ENCODE measurements at regions not wholly inside any gene's neighbourhood (a gene's known extent, or its start where the extent isn't known, plus 50 kb on each side); places are given as distances from the start of the nearest gene placed in this dataset.

DNA sequence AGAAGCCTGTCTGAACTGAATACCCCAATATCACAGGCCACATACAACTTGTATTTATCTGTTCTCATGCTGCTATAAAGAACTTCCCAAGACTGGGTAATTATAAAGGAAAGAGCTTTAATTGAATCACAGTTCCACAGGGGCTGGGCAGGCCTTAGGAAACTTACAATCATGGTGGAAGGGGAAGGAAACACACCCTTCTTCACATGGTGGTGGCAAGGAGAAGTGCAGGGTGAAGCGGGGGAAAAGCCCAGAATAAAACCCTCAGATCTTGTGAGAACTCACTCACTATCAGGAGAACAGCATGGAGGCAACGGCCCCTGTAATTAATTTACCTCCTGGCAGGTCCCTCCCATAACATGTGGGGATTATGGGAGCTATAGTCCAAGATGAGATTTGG is 50.3 kb upstream of the FNDC1 start:
- DNase-seq: no peak

DNA sequence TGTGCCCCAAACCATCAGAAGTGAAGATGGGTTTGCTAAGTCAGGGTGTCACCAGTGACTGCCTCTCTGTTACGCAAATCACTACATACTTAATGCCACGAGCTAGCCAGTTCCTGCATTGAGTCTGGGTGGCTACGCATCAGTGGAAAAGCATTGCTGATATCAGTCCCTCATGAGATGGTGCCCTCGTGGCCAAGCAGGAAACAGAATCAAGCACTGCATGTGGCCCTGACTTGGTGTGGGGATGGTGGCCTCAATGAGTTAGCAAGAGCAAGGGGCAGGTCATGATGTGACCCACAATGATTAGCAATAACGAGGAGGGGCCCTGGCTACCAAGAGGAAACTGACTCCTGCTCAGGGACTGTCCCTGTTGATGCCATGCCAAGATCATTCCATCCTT is 51.6 kb upstream of the FNDC1 start:
- peak in 3 of 14 donors; percentile 21 to 24 (median 23) for DNase-seq

DNA sequence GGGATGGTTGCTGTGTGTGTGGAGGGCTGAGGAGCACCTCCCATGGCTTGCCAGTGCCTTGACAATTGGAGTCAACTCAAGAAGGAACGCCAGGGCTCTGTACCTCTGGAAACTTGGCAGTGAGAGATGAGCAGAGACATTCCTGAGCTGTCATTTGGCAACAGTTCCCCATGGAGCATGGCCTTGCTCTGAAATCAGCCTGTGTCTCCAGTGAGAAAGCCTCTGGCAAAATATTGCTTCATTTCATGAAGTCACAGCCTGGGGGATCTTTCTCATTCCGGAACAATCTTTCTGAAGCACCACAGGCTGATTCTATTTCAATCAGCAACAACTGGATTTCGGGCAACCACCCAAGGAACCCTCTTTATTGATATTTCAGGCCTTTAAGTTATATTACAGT is 52.2 kb upstream of the FNDC1 start:
- peak in 5 of 14 donors; percentile 13 to 81 (median 19) for DNase-seq

DNA sequence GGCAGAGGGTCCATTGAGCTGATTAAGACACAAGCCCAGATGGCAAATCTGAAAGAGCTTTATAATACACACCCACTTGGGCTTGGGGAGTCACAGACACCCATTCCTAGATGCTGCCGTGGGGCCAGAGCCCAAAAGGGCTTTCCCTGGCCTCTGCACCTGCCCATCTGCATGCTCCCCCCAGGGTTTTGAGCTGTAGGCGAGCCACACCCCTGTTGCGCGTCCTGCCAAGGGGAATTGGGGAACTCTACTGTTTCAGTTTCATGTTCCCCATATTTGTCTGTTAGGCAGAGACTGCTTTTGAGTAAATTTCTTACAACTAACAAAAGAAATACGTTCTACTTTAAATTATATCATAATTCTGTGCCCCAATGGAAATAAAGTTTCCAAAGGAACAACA is 52.9 kb upstream of the FNDC1 start:
- no peak for DNase-seq

DNA sequence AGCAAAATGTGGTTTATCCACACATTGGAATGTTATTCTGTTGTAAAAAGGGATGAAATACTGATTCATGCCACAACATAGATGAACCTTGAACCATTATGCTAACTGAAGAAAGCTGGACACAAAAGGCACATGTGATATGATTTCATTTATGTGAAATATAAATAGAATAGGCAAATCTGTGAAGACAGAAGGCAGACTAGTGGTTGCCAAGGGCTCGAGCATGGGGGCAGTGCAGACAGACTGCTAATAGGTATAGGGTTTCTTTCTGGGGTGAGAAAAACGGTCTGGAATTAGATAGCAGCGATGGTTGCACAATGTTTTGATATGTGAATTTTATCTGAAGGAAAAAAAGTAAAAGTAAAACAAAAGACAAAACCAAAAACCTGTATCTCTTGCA is 54.6 kb upstream of the FNDC1 start:
- DNase-seq: peak in 1 of 14 donors; percentile 77

DNA sequence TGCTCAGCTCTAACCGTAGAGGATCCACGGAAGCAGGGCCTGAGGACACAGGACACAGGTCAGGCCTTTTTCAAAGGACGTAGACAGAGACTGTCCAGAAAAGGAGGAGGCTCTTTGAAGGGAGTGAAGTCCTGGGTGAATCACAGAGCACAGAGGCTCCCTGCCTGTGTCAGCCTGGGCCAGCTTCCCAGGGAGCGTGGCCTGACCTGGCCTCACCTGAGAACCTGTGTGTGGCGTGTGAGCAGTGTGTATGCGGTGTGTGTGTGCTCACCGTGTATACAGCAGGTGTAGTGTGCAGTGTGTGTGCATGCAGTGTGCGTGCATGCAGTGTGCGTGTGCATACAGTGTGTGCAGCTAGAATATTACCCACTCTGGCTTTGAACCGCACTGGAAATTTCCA is 56.0 kb upstream of the FNDC1 start:
- peak in 1 of 14 donors; percentile 45 for DNase-seq

DNA sequence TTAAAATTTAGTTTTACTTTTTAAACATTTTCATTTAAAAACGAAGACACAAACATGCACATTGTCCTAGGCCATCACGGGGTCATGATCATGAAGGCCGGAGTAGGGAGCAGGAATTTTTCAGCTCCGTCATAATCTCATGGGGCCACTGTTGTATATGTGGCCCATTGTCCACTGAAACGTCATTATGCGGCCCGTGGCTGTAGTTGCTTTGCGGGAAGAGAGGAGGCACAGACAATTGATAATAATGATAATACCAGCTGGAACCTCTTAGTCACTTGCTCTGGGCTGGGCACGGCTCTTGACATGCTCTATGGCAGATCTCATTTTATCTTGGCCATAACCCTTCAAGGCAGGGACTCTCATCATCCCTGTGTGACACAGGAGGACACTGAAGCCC is 56.5 kb upstream of the FNDC1 start:
- no peak for DNase-seq

DNA sequence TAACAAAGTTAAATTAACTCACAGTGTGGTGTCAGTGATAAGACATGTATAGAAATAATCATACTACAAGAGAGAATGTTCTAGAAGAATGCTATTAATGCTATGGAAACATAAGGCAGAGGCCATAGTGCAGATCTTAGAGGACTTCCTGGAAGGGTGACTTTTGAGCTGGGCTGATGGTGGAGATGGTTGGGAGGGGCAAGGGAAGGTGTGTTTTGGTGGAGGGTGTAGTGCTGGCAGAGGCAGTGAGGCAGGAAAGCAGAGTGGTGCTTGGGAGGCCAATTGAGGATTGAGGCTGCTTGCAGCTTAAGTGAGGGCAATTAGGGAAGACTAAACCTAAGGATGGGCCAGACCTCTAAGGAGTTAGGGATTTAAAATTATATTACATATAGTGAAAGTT is 58.5 kb upstream of the FNDC1 start:
- no peak for DNase-seq

DNA sequence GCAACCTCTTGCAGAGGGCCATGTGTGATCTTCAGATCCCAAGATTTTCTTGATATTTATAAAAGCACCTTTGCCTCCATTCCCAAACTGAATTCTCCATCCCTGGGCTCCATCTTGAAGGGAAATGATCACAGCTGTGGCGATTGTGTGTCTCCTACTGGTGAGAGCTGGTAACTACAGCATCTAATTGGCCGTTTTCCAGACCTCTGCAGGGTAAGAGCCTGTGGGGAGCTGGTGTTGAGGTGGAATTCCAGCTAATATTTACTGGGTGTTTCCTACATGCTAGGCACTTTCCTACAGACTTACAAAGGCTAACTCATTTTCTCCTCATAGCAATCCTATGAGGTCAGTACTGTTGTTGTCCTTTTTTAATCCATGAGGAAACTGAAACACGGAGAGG is 59.2 kb upstream of the FNDC1 start:
- DNase-seq: no peak

DNA sequence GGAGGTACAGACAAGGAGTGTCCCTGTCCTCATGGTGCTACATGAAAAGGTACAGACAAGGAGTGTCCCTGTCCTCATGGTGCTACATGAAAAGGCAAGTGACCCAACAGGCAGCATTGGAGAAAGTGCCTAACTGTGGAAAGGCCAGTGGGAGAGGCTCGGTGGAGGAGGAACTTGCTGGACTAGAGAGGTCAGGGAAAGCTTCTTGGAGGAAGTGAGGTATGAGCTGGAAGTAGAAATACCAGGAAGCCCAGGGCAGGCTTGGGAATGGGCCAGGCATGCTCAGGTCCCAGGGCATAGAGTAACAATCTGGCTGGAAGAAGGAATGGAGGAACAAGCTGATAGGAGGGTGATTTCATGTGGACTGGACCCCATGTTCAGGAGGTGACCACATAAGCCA is 59.8 kb upstream of the FNDC1 start:
- DNase-seq: no peak

DNA sequence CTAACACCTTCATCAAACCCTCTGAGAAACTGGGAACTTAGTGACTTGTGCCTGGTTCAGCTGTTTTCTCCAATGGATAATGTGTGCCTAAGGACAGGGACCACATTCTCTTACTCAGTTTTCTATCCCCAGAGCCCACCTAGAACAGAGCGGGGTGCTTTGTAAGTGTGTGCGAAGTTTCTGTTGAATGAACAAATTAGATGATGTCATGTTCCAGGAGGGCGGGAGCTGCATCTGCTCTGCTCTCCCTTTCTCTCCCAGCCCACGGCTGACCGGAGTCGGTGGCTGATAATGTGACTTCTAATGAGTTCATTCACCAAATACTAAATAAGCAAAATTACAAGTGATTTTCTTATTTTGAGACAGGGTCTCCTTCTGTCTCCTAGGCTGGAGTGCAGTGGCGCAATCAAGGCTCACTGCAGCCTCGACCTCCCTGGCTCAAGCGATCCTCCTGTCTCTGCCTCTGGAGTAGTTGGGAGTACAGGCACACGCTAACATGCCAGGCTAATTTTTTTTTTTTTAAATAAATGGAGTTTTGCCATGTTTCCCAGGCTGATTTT is 60.7 kb upstream of the FNDC1 start:
- DNase-seq: peak in 1 of 14 donors; percentile 16

DNA sequence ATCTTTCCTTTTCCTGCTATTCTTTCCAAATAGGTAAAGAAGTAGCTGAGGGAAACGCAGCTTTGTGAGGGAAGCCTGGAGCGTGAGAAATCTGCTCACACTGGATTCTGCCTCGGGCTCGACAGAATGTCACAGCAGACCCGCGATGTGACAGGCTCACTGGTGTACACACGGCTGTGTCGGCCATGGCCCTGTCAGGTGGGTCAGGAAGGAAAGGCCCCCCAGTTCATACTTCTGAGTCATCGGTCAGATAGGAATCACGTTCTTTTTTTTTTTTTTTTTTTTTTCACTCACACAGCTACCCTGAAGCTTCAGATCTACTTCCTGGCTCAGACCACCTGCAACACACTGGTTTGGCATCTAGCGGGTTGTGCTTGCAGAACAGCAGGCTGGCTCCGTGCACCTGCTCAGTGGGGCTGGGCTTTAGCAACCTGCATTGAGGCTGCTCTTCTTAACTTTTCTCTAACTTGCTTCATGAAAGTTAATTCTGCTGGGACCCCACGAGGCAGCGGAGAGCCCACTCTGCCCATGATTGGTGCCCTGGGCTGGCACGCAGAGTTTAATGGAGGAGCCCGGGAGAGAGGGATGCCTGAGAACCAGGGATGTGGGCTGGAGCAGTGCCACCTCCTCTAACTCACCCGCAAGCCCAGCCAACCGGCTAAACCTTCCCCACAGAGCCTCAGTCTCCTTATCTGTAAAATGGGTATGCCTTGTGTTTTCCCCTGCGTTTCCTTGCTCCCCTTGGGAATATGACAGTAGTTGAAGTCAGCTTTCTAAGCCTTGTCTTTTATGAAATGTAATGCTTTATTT is 61.5 kb upstream of the FNDC1 start:
- peak in 1 of 14 donors; percentile 73 for DNase-seq

DNA sequence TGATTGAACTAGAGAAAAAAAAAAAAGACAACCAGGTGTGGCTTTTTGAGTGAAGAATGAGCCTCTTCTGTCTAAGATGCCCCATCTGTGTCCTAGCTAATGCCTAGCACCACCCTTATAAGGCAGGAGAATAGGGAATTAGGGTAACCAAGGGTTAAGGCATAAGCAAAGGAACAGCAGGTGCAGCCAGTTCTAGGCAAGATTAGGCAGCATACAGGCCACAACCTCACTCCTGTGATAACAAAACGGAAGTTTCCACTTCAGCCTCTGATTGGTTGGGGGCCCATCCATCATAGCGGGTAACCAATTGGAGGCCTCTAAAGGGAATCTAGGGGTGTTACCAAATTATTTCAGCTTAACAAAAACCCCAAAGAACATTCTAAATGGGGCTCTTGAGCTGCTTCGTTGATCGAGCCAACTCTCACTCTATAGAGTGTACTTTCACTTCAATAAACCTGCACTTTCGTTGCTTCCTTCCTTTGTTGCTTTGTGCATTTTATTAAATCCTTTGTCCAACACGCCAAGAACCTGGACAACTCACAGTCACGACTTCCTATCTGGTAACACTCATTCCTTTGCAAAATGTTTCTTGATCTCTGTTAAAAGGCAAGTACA is 61.9 kb upstream of the TAGAP start:
- peak in 11 of 14 donors; percentile 29 to 82 (median 57) for DNase-seq

DNA sequence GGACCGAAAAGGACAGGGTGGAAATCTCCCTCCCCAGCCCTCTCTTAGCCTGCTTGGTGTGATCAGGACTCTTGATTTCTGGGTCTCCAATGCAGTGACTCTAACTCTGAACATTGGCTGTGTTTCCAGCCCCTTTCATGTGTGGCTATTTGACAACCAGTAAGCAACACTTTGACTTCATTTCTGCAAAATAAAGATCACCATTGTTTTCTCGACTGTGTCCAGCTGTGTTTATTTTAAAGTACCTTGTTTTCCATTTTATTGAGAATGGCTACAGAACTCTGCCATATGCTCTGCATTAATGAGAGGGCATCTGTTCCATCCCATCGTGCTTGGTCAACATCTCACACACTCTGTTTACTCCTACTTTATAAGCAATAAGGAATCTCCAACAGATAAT is 60.9 kb upstream of the TAGAP start:
- DNase-seq: no peak

DNA sequence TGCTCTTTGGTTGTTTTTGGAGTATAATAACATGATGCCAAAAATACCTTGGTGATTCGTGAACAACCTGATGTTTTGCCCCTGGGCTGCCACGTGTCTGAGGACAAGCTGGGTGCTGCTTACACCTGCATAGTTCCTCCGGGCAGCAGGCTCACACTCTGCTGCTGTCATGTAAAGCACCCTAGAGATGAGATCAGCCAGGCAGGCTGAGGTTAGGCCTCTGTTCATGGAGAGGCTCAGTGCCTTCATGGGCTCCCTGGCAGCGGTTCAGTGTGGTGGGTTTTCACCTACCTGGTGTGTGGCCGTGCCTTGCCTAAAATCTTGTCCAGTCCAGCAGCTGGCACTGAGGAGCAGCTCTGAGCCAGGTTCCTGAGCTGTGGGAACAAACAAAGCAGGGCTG is 60.1 kb upstream of the TAGAP start:
- no peak for DNase-seq

DNA sequence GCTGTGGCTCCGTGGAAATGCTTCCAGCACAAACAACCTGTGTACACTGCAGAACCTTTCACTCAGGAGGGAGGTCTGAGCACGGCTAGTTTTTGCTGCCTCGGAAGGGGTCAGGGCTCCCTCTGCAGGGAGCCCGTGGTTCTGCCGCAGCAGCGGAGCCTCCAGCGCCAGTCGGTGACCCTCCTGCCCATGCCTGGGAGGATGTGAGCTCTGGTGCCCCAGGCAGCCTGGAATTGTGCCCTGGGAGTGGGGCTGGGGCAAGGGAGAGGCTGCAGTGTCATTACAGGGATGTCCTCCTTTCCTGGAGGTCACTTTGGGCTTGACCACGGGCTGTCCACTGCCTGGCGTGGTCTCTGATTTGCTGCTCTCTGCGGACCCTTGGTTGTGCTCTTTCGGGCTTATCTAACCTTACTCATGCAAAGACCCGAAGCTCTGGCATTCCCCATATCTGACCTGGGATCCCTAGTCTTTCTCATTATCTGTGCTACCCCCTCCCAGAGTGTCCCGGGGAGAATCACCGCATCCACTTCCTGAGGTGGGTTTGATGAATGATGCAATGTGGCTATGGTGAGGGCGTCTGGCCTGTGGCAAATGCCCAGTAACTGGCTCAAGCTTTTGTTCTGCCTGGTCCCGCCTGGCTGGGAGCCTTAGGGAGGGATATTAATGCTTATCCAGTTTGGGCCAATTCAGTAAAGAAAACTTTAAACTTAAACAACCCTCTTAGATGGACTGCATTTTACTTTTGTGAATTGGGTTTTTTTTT is 59.6 kb upstream of the TAGAP start:
- DNase-seq: peak in 9 of 14 donors; percentile 27 to 69 (median 56)

DNA sequence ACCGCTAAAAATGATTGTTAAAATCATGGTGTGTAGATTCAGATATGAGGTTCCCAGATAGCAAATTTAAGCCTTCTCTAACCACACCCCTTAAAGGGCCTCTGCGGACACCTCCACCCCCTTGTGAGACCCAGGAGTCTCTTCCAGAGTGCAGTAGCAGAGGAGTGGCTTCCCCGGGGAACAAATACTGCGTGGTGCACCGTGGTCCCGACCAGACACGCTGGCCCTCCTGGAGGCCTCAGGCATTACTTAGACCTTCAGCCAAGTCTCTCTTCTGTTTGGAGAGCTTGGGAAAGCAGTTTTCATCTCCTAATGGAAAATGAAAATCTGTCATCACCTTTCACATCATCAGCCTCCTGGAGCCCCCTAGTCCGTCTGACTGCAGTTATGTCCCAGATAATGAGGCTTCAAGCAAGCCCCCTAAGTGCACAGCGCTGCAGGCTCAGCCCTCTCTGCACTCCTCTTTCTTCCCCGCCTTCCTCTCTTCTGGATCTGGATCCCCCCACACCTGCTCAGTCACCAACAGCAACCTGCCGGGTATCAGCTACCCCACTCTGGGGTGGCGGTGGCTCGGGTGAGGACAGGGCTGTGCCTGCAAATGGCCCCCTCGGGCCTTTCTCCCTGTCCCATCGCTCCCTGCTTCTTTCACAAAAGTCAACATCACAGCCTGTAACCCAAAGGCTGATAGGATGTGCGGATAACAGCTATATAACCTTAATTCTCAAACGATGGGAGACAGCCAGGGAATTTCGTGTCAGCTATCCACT is 58.8 kb upstream of the TAGAP start:
- no peak for DNase-seq

DNA sequence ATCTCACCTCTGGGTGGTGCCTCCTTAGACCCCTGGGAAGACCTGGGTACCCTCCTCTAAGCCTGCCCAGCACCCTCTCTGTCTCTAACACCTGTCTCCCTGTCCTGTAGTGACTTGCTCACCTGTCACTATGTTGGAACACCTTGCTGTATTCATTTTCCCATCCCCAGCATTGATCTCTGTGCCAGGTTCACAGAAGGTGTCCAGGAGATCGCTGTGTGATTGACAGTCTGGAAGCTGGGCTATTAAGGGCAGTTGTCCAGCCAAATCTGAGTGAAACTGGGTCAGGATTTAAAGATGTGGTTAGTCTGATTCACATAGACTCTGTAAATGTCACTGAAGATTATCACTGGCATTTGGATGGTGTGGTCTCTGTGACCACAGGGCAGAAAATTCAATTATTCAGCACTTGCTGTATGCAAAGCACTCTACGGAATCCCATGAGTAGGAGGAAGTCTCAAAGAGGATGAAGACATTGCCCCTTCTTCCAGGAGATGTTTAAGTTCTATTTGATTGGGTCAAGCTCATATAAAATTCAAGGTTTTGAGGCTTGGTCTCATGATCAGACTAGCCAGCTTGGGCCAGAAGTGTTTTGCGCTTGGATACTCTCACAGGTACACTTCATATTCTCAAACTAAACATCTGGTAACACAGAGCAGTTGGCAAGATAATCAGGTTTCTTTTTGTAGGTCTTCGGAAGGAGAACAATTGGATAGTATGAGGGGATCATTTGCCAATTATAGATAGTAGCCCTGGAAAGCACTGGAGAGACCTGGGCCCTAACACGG is 57.8 kb upstream of the TAGAP start:
- DNase-seq: peak in 1 of 14 donors; percentile 85

DNA sequence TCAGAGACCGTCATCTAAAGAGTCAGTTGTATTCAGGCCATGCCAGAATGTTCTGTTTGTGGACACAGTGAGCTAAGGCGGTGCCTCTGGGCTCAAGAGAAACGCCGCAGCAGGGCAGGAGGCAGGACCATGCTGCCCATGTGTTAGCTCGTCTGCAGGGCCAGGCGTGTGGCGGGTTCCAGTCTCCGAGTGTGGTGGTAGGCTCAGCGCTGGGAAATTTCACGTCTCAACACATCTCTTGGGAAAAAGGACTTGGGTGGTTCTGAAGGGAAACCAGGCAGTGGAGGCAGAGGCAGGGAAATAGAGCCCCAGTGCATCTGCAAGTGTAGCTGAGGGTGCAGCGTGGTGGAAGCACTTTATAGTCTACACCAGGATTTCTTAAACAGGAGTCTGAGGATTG is 56.9 kb upstream of the TAGAP start:
- peak in 1 of 14 donors; percentile 25 for DNase-seq

DNA sequence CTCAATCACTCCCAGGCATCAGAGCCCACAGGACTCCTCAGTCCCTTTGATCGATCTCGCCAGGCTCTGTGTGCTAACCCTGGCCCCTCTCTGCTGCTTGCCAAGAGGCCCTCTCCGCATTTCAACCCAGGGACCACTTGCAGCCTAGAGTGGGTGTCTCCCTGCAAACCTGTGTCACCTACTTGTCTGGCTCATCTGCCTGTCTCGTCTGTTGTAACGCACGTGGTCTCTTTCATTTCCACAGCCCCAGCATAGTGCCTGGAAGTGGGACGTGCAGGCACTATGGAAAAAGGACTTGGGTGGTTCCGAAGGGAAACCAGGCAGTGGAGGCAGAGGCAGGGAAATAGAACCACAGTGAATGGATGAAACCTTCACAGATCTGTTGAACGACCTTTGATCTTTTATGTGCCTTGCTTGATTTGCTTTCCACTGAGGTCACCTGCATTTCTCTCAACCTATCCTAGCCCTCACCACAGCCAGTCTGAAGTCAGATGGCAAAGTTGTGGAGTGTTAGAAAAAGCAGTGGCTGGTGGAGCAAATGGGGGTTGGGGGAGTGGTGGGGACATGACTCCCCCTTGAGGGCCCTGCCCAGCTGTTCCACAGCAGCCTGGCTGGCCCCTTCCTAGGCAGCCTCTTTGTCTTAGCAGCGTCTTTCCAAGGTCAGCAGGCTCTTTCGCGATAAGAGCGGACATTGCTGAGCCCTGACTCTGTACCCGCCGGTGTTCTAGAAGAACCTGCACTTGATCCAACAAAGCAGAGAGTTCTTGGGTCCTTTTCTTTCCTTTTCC is 55.8 kb upstream of the TAGAP start:
- DNase-seq: no peak

DNA sequence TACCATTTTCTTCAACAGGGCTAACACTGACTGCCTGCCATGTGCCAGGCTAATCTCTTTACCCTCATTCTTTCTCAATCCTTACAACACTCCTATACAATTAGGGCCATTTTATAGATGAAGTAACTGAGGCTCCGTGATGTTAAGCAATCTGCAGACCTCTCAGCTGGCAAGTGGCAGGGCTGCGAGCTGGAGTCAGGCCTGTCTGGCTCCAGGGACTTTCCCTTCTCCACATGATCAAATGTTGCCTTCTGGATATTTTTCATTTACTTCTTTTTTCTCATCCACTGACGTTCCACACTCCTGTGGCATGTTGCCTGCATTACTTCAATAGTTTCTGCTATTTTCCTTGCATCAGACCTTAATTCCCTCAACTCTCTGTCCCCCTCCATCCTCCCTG is 55.2 kb upstream of the TAGAP start:
- no peak for DNase-seq

Measured in C1 segment of cervical spinal cord (tissue), 14 donors.